H1 (cell line): ENCODE measurements at regions not wholly inside any gene's neighbourhood (a gene's known extent, or its start where the extent isn't known, plus 50 kb on each side); places are given as distances from the start of the nearest gene placed in this dataset.

ENCODE experiments used
- CTCF ChIA-PET: fragments of 300-600 bp; sonication (Branson Sonifier 250); formaldehyde crosslinking; loops from one replicate; lab custom pipeline; 2021; ENCODE audit not compliant: partially characterized antibody; lab: Charles Lee
- POLR2A ChIA-PET: fragments of 300-600 bp; sonication (Branson Sonifier 250); formaldehyde crosslinking; loops from one replicate; lab custom pipeline; 2021; ENCODE audit warnings: inconsistent platforms; ENCODE audit not compliant: partially characterized antibody; lab: Charles Lee
- DNase-seq, 2 experiments: peaks; one replicate each; pipeline versions ENCODE4 v3.0.0 to v3.0.0-alpha.2; 2010 to 2022; ENCODE audit warnings: low spot score in 2 of 2, low read depth in 1 of 2, mixed read lengths in 1 of 2
- FAIRE-seq: peaks from 2 replicates; lab custom pipeline; 2011; peaks lifted over from hg19 to GRCh38; lab: Jason Lieb, UNC
- H2AFZ ChIP-seq: 2 replicates; pipeline ENCODE4 v1.8.1; 2012; ENCODE audit warnings: low read length, inconsistent platforms
- H2AK5ac ChIP-seq: 2 replicates; pipeline ENCODE4 v1.6.1; 2013; ENCODE audit warnings: low read depth, low read length
- H2BK120ac ChIP-seq: replicated peaks from 2 replicates; pipeline ENCODE3; 2013; ENCODE audit warnings: low read depth, low read length, inconsistent platforms
- H2BK12ac ChIP-seq: 2 replicates; pipeline ENCODE4 v1.6.1; 2013; ENCODE audit warnings: low read depth, low read length
- H2BK15ac ChIP-seq: 2 replicates; pipeline ENCODE4 v1.6.1; 2013; ENCODE audit warnings: low read length
- H2BK20ac ChIP-seq: 2 replicates; pipeline ENCODE4 v1.6.1; 2013; ENCODE audit warnings: low read length
- H2BK5ac ChIP-seq: 2 replicates; pipeline ENCODE4 v1.6.1; 2013; ENCODE audit warnings: low read depth, low read length
- H3K14ac ChIP-seq: 2 replicates; pipeline ENCODE4 v1.6.1; 2013; ENCODE audit warnings: inconsistent platforms; ENCODE audit not compliant: insufficient read length
- H3K18ac ChIP-seq: 2 replicates; pipeline ENCODE4 v1.6.1; 2013; ENCODE audit warnings: low read length; ENCODE audit errors: extremely low read depth
- H3K23ac ChIP-seq: 2 replicates; pipeline ENCODE4 v1.6.1; 2013; ENCODE audit warnings: inconsistent platforms; ENCODE audit not compliant: insufficient read length
- H3K23me2 ChIP-seq: 2 replicates; pipeline ENCODE4 v1.6.1; 2013; ENCODE audit warnings: low read depth, low read length
- H3K27ac ChIP-seq: 2 replicates; pipeline ENCODE4 v1.6.1; 2011; ENCODE audit warnings: low read depth, low read length, inconsistent platforms
- H3K27me3 ChIP-seq, 4 experiments: replicated peaks in 1 of 4; 1 replicate in 1 of 4; 2 replicates in 3 of 4; pipeline versions ENCODE4 v1.6.1 to v1.8.1; 2011 to 2013; ENCODE audit warnings: low read length in 3 of 4, mild to moderate bottlenecking in 3 of 4, inconsistent platforms in 2 of 4, mixed read lengths in 2 of 4, moderate library complexity in 1 of 4; ENCODE audit not compliant: control insufficient read depth in 3 of 4, insufficient read depth in 3 of 4; ENCODE audit errors: extremely low read depth in 1 of 4
- H3K36me3 ChIP-seq, 4 experiments: 2 replicates each; pipeline versions ENCODE4 v1.6.1 to v1.8.1; 2011 to 2013; ENCODE audit warnings: mild to moderate bottlenecking in 4 of 4, low read length in 3 of 4, moderate library complexity in 2 of 4, control low read depth in 1 of 4, inconsistent platforms in 1 of 4; ENCODE audit not compliant: insufficient read depth in 4 of 4, control insufficient read depth in 2 of 4
- H3K4ac ChIP-seq: replicated peaks from 2 replicates; pipeline ENCODE3; 2013; ENCODE audit warnings: low read length, low read depth, mixed read lengths, inconsistent platforms; ENCODE audit not compliant: insufficient read length
- H3K4me1 ChIP-seq, 4 experiments: replicated peaks in 1 of 4; 1 replicate in 1 of 4; 2 replicates in 3 of 4; pipeline versions ENCODE4 v1.6.1 to v1.8.1; 2011 to 2013; ENCODE audit warnings: low read length in 3 of 4, inconsistent platforms in 2 of 4, mixed read lengths in 1 of 4; ENCODE audit not compliant: insufficient read depth in 4 of 4, control insufficient read depth in 3 of 4
- H3K4me2 ChIP-seq, 2 experiments: 2 replicates each; pipeline versions ENCODE4 v1.6.1 to v1.8.1; 2011 to 2013; ENCODE audit warnings: low read depth in 2 of 2, low read length in 2 of 2, control low read depth in 1 of 2, inconsistent platforms in 1 of 2, mild to moderate bottlenecking in 1 of 2; ENCODE audit not compliant: insufficient read depth in 1 of 2
- H3K4me3 ChIP-seq, 4 experiments: fragments of 200-600, 300-600 bp in 1 of 4; sonication (generic), shearing (Covaris generic), sonication (Bioruptor Twin) in 1 of 4; 2 replicates each; pipeline versions ENCODE4 v1.5.1 to v1.8.1; 2011 to 2016; ENCODE audit warnings: low read length in 4 of 4, low read depth in 3 of 4, control low read depth in 2 of 4, inconsistent platforms in 2 of 4, mild to moderate bottlenecking in 2 of 4, mixed read lengths in 1 of 4, moderate library complexity in 1 of 4; ENCODE audit not compliant: insufficient read depth in 2 of 4; ENCODE audit errors: extremely low read depth in 1 of 4
- H3K56ac ChIP-seq: replicated peaks from 2 replicates; pipeline ENCODE3; 2013; ENCODE audit warnings: low read depth, mild to moderate bottlenecking, mixed read lengths, low read length, inconsistent platforms; ENCODE audit not compliant: insufficient read length
- H3K79me1 ChIP-seq: 2 replicates; pipeline ENCODE4 v1.6.1; 2013; ENCODE audit warnings: low read depth, low read length, control low read depth
- H3K79me2 ChIP-seq, 2 experiments: 2 replicates each; pipeline versions ENCODE4 v1.6.1 to v1.8.1; 2012 to 2013; ENCODE audit warnings: low read length in 2 of 2, mild to moderate bottlenecking in 2 of 2, inconsistent platforms in 1 of 2; ENCODE audit not compliant: insufficient read depth in 2 of 2, control insufficient read depth in 1 of 2
- H3K9ac ChIP-seq, 4 experiments: replicated peaks in 1 of 4; 1 replicate in 1 of 4; 2 replicates in 3 of 4; pipeline versions ENCODE4 v1.6.1 to v1.8.1; 2011 to 2013; ENCODE audit warnings: low read depth in 3 of 4, low read length in 3 of 4, control low read depth in 2 of 4, mild to moderate bottlenecking in 2 of 4, moderate library complexity in 2 of 4, inconsistent platforms in 1 of 4; ENCODE audit errors: extremely low read depth in 1 of 4
- H3K9me3 ChIP-seq, 2 experiments: 2 replicates each; pipeline versions ENCODE4 v1.6.1 to v1.8.1; 2012 to 2013; ENCODE audit warnings: mild to moderate bottlenecking in 2 of 2, moderate library complexity in 2 of 2, control low read depth in 1 of 2, inconsistent platforms in 1 of 2, low read depth in 1 of 2, low read length in 1 of 2, mixed read lengths in 1 of 2; ENCODE audit not compliant: insufficient read depth in 2 of 2
- H4K20me1 ChIP-seq, 2 experiments: replicated peaks in 1 of 2; 2 replicates each; pipeline versions ENCODE3 to v1.8.1; 2011 to 2013; ENCODE audit warnings: inconsistent platforms in 2 of 2, low read length in 2 of 2, mild to moderate bottlenecking in 1 of 2; ENCODE audit not compliant: insufficient read depth in 2 of 2, control insufficient read depth in 1 of 2
- H4K5ac ChIP-seq: 2 replicates; pipeline ENCODE4 v1.6.1; 2013; ENCODE audit warnings: low read length, low read depth, mixed read lengths, inconsistent platforms; ENCODE audit not compliant: insufficient read length
- H4K8ac ChIP-seq: 2 replicates; pipeline ENCODE4 v1.8.0; 2013; ENCODE audit warnings: mild to moderate bottlenecking, moderate library complexity, low read length, inconsistent platforms; ENCODE audit not compliant: insufficient read depth; ENCODE audit errors: extremely low read depth
- H4K91ac ChIP-seq: replicated peaks from 2 replicates; pipeline ENCODE3; 2013; ENCODE audit warnings: low read length, mixed read lengths, inconsistent platforms; ENCODE audit not compliant: insufficient read length
- CBX8 ChIP-seq: fragments of 300-800, 300-1000 bp; sonication (generic); IDR thresholded peaks from 2 replicates; pipeline ENCODE4 v1.7.1; 2016; ENCODE audit warnings: low read depth, low read length, borderline replicate concordance
- CREB1 ChIP-seq: IDR thresholded peaks from 2 replicates; pipeline ENCODE4 v1.6.1; 2012; ENCODE audit warnings: inconsistent platforms
- POLR2A ChIP-seq, 2 experiments: IDR thresholded peaks; 1 replicate in 1 of 2; 2 replicates in 1 of 2; pipeline ENCODE4 v1.6.1; 2011; ENCODE audit warnings: low read depth in 2 of 2, low read length in 2 of 2, mild to moderate bottlenecking in 2 of 2; ENCODE audit errors: control extremely low read depth in 1 of 2
- SAP30 ChIP-seq: fragments of 300-600 bp; sonication (generic); IDR thresholded peaks from 2 replicates; pipeline ENCODE4 v1.7.1; 2012; ENCODE audit warnings: low read length, moderate library complexity, mild to moderate bottlenecking, inconsistent platforms; ENCODE audit not compliant: insufficient read depth, insufficient replicate concordance
- SRF ChIP-seq: IDR thresholded peaks from 2 replicates; pipeline ENCODE4 v1.6.1; 2011; ENCODE audit warnings: mild to moderate bottlenecking, low read depth, low read length, moderate library complexity
- WGBS, 2 experiments: shearing (Covaris generic) in 1 of 2; methylation state at CpG; one replicate each; pipeline versions ENCODE4 v1.1.6 to v1.1.7; 2013 to 2015; ENCODE audit warnings: low lambda C conversion rate in 2 of 2, mixed read lengths in 2 of 2, inconsistent platforms in 1 of 2, low coverage in 1 of 2, missing lambda C conversion rate in 1 of 2; ENCODE audit not compliant: insufficient replicate concordance in 2 of 2, insufficient coverage in 1 of 2, insufficient read length in 1 of 2; ENCODE audit errors: extremely low coverage in 1 of 2, missing lambda C conversion rate in 1 of 2; 5-methylcytosine and 5-hydroxymethylcytosine counted together

GRCh38 chr22:48588878-48589450 is 1238.7 kb downstream of the BRD1 start:
- no peak overlapping the region for H2AK5ac ChIP-seq
- FAIRE-seq (no peak), DNase-seq (no peak)
- no peak overlapping the region for H3K4me3 ChIP-seq
- H2BK5ac ChIP-seq, result no peak overlapping the region
- H3K79me2 ChIP-seq, result peaks cover 9 to 17% of the 10 kb centered on the region in 2 experiments; a peak in 3 of 4 replicates
- no peak overlapping the region for H3K18ac ChIP-seq
- H3K4me2 ChIP-seq, result no peak overlapping the region
- no peaks in the 10 kb centered on the region for H3K9me3 ChIP-seq
- no peak overlapping the region for H2BK20ac ChIP-seq
- no peak overlapping the region for H3K14ac ChIP-seq
- no peak overlapping the region for H2BK120ac ChIP-seq
- H3K4ac ChIP-seq, result no peak overlapping the region
- no peak overlapping the region for H3K9ac ChIP-seq
- ChIA-PET CTCF (no interaction called here), POLR2A (no interaction called here)
- peaks cover 0 to 7% (median 4%) of the 10 kb centered on the region in 4 experiments; a peak in 4 of 7 replicates for H3K4me1 ChIP-seq
- no peaks in the 10 kb centered on the region; a peak in 1 of 8 replicates for H3K36me3 ChIP-seq
- H2BK15ac ChIP-seq, result no peak overlapping the region
- H3K56ac ChIP-seq, result no peak overlapping the region
- H4K8ac ChIP-seq, result no peak overlapping the region
- peaks cover 17% of the 10 kb centered on the region for H3K79me1 ChIP-seq
- no peak overlapping the region for H3K23ac ChIP-seq
- peaks cover 0 to 22% of the 10 kb centered on the region in 2 experiments for H4K20me1 ChIP-seq
- peaks cover 15% of the 10 kb centered on the region; the same call in 1 of the 2 replicates for H3K23me2 ChIP-seq
- no peak overlapping the region for H2AFZ ChIP-seq
- 96% methylated on average over 9 of the region's 9 CpGs; no CpG with 5 or more reads in 1 of the 2 experiments for WGBS, 2 experiments
- H3K27me3 ChIP-seq, result no peaks in the 10 kb centered on the region
- no peak overlapping the region for H4K5ac ChIP-seq
- H4K91ac ChIP-seq, result no peak overlapping the region
- H2BK12ac ChIP-seq, result no peak overlapping the region
- H3K27ac ChIP-seq, result no peak overlapping the region
- no peak for TF ChIP-seq CREB1
- no peak for TF ChIP-seq POLR2A (IDR thresholded peaks at IDR 0.05; ENCODE audit: control extremely low read depth in 1 of 2, low read depth in 2 of 2, low read length in 2 of 2)
- TF ChIP-seq CBX8, result no peak
- no peak for TF ChIP-seq SAP30
- no peak for TF ChIP-seq SRF
